ENCODE measurements at regions not wholly inside any gene's neighbourhood (a gene's known extent, or its start where the extent isn't known, plus 50 kb on each side); places are given as distances from the start of the nearest gene placed in this dataset.

- TF ChIP-seq CTCF (IDR thresholded peaks at IDR 0.05; ENCODE audit: poor library complexity, severe bottlenecking), result no peak
- no peak for TF ChIP-seq EZH2 (IDR thresholded peaks at IDR 0.05; ENCODE audit: borderline replicate concordance, insufficient read depth, low read length, poor library complexity, severe bottlenecking)
These were observed 182.9 kb upstream of the TCERG1L start for GRCh38 chr10:131494451-131494850.
